Pons (tissue), 1 donor: ENCODE measurements at regions not wholly inside any gene's neighbourhood (a gene's known extent, or its start where the extent isn't known, plus 50 kb on each side); places are given as distances from the start of the nearest gene placed in this dataset.
"Not testable (repeated sequence)": the region's sequence is repeated elsewhere in the genome, so short reads cannot be mapped to it uniquely, and the experiment has no call there.

Experiments used
- DNase-seq: peaks from one replicate; pipeline ENCODE4 v3.0.0-alpha.2; 2016; ENCODE audit warnings: low spot score

DNA sequence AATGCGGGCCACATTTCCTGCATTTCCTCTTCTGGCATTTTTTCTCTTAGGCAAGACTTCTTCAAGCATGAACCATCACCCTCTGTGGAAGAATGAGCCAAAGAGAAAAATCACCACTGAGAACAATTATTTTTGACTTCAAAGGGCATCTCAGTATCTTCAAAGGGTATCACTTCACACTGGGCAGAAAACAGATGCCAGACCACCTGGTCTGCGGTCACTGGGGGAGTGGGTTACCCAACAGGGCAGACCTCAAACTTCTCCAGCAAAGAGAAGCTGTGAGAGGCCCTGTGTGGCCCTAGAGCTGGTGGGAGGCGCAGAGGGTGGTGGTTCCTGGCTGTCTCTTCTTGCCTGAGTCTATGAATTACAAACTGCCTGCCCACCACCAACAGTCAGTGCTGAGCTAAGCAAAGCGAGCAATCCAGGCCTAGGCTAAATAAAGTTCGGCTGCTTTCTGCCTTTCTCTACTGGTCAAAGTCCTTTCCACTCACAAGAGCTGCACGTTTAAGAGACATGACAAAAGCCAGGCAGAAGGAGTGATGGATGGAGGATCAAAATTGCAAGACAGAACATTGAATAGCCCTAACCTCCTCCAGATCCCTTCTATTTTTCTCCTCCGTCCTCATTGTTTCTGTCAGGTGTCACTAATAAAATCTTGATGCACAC lies 602.7 kb upstream of the CDH5 start:
- DNase-seq, result no peak

DNA sequence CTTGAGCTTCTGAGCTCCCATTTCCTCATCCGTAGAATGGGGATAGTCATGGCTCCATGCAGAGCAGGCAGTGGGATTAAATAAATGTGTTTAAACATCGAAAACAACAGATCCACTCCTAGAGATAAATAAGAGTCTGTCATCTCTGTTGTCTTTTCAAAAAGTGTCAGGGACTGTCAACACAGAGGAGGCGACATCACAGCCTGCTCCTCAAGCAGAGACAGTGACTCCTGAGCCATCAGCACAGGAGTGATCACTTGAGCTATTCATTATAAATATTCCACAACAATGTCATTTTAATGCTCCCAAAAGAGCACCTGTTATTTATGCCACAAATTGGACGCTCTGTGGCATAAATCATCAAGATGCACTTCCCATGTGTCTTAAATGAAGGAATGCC lies 605.6 kb upstream of the CDH5 start:
- DNase-seq, result no peak

DNA sequence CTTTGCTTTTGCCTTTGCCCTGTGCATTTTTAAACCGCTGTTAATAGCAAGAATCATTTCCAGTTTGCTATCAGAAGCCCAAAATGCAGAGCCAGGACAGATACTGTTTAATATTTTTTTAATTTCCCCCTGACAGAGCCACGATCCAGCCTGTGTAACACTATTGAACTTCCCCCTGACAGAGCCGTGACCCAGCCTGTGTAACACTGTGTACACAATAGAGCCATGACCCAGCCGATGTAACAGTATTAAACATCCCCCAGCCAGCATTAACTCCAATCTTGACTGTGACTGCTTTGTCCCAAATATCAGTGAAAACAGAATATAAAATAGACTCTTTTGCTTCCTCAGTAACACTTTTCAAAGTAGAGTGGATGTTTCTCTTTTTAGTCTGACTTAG lies 607.9 kb upstream of the CDH5 start:
- DNase-seq, result no peak

DNA sequence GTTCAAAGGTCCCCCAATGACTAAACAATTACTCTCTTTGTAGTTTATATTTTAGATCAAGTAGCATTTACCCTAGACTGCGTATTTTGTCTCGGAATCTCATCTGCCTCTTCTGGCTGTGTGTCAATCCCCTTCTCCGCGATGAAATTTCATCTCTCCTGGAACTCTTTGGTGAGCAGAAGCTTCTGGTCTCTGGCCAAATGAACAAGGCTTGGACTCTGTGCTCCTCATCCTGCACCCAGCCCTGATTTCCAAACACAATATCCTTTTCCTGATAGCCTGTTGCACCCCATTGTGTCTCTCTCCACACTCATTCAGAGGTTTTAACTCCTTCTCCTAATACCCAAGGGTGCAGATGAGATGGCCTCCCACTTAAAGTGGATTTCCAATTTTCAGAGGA lies 609.4 kb upstream of the CDH5 start:
- DNase-seq, result no peak

DNA sequence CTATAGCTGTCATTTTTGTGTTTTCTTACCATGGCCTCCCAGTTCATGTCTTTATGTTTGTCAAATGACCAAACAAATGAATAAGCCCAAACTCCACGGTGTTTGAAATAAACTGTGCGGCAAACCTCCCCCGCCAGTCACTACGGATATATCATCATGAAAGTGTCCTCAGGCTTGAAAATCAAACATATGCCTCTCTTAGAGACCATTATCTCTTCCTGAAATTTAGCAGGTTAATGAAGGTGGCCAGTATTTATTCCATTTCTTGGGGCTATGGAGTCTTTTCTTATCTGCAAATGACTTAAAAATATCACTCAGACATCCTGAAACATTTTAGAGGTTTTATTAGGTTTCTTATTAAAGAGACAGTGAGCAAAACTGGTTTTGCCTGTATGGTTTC lies 610.3 kb upstream of the CDH5 start:
- DNase-seq, result no peak

DNA sequence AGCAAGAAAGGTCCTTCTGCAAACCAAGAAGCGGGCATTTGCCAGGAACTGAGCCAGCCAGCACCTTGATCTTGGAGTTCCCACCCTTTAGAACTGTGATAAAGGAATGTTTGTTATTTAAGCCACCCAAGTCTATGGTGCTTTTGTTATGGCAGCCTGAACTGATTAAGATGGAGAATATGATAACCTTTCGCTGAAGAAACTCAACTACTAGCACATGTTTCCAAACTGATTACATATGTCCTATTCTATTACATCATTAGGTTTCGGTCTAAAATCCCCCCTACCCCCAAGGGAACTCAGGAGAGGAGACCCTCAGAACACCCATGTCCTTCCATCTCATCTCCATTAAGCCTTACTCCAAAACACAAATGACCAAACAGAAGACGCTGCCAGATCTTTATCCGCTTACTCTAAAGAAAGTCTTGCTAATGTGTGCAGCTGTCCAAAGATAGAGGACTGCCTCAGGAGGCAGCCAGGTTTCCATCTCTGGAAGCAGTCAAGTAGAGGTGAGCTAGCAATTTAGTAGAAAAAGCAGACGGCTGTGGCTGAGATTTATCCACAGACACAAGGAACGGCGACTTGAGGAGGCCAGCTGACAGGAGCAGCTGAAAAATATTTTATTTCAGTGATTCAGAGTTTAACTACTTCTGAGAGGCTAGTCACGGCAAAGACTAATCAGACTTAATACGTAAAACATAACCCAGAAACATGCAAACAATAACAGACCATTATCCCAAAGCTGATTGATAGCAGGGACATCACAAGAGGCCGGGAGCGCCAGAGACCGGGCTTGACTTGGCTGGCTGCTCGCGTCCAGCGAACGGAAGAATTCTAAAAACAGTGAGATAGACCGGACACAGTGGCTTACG lies 611.4 kb upstream of the CDH5 start:
- DNase-seq, result no peak

DNA sequence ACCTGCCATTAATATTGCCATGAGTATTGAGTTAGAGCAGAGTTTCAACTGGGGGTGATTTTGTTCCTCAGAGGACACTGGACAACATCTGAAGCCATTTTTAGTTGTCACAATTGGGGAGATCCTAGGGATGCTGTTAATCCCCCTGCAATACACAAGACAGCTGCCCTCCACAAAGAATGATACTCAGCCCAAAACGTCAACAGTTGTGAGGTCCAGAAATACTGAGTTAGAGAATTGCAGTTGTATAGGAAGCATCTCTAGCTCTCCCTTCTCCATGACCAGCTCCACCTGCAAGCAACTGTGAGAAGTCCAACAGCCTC lies 614.0 kb upstream of the CDH5 start:
- DNase-seq, result no peak

DNA sequence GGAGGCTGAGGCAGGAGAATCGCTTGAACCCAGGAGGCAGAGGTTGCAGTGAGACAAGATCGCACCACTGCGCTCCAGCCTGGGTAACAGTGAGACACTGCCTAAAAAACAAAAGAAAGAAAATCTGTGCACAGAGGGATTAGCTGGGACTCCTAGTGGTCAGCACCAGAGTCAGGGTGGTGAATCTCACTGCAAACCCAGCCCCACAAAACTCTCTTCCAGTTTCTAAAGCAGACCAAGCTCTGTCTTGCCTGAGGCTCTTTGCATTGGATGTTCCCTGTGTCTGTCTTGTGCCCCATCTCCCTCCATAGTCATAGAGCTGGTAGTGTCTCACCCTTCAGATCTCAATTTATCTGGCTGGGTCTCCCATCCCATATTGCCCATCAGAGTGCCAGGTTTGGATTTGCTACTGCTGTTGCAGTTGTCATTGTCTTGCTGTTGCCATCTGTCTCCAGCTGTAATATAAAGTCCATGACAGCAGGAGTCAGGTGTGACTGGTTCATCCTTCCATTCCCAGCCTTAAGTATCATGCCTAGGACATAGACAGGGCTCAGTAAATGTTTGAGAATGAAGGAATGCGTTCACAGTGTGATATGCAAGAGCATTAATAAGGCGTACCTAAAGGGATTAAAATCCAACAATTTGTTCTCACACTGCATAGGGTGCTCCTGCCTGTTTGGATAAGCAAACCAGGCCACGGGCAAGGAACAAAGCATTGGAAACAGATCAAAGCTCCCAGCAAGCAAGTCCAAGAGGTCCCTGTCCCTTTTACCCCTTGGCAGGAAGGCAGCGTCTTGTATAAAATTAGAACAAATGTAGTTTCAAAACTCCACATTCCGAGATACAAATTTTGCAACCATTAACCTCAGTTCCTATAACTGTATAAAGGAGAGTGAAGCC lies 614.6 kb upstream of the CDH5 start:
- DNase-seq, result no peak

DNA sequence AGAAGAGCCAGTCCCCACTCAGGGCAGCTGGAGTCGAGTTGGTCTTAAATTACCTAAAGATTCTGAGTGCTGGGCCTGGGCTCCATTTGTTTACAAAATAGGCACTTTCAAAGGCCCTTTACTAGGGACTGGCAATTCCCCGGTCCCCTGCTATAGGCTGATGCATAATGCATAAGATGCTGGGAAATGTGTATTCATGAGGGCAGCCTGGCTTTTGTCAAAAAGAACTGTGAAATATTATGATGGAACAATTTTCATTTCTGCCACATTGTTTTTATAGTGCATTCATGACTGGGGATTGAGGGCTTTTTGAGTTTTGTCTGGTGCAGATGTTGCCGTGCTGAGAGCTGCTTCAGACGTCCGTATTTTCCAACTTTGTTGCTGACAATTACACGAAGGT lies 617.0 kb upstream of the CDH5 start:
- DNase-seq, result no peak

DNA sequence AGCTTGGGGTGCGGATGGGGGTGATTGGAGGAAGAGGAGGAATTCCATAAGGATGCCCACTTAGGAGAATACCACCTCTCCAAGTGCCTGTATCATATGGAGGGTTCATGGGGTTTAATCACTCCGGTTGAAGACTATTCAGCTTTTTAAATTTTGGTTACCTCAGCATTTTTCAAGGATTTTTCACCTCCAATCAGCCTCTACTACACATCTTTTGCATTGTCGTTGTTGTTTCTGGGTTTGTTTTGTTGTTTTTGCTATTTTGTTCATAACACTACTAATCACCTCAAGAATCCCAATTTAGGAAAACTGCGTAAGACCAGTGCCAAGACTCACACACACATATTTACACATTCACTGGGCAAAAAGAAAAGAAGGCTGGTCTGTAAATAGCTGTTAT lies 619.5 kb upstream of the CDH5 start:
- DNase-seq, result no peak

DNA sequence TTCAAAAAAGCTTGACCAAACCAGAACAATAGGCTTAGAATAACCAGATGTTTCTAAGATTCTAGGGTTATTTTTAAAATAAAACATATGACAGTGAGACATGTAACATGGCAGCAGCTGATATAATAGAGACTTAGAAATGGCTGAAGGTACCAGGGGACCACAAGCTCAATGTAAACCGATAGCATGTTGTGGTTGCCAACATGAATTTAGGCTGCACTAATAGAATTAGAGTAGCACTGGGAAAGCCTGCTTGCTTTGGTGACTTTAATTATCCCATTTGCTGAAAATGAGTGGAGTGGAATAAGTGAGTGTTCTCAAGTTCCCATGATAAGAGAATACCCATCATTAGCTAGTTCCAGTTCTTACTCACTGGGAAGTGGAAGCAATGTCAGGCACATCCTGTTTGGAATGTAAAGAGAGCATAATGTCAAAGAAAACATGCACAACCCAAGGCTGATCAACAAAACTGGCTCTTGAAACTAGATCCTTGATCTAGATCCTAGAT lies 621.2 kb upstream of the CDH5 start:
- DNase-seq, result no peak

DNA sequence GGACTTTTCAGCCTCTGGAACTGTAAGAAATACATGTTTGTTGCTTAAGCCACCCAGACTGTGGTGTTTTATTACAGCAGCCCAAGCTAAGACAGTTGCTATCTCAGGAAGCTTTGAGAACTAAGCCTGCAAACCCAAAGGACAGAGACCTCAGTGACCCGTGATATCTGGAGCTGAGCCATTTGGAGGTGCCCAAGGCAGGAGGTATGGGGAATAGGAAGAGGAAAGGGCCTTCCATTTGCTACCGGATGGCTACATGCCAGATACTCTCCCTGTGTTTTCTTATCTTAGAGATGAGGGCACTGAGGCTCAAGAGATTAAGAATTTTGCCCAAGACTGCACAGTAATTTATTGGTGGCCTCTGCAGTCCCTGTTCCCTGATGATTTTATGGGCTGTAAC lies 622.1 kb upstream of the CDH5 start:
- DNase-seq, result no peak

DNA sequence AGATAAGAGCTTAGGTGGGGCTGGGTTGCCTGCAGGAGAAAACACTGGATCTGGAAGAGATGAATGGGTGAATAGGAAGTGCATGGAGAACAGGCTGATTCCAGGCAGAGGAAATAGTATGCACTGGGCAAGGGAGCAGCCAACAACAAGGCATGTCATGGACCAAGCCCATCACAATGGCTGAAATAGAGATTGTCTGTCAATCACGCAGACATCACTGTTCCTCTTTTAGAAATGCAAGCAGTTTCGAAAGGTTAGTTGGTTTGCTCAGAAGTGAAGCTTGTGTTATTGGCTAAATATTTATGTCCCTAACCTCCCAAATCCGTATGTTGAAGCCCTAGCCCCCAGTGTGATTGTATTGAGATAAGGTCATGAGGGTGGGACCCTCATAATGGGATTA lies 621.7 kb upstream of the CDH11 start:
- DNase-seq, result no peak

DNA sequence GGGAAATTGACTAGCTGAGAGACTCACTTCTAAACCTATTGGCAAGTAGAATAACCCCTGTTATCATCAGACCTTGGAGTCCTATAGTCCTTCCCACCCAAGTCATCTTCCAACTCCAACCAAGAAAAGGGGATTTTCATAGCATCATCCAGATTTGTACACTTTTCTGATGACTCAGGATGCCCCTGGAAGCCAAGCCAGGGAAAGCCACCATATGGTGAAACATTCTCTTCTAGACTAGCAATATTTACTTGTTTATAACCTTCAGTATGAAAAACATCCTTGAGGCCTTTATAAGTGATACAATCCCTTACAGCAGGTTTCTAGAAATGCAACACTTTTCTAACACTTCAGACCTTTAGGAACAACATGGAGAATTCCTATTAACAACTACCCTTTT lies 618.8 kb upstream of the CDH11 start:
- DNase-seq, result no peak

DNA sequence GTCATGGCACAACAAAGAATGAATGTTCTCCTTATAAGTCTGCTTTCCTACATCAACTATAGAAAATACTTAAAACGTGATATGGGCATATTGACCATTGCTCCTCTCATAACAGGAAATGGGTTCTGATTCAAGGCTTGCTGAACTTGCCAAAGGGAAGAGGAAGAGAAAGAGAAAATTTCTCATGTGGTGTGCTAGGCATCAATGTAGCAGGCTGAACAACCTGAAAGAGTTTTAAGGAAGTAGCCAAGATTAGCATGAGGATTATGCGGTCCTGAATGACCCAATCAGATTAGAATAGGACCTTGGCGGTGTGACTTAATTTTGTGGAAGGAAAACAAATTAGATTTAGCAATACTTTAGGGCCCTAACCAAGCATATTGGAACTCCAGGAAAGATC lies 617.7 kb upstream of the CDH11 start:
- DNase-seq, result peak; percentile 55

DNA sequence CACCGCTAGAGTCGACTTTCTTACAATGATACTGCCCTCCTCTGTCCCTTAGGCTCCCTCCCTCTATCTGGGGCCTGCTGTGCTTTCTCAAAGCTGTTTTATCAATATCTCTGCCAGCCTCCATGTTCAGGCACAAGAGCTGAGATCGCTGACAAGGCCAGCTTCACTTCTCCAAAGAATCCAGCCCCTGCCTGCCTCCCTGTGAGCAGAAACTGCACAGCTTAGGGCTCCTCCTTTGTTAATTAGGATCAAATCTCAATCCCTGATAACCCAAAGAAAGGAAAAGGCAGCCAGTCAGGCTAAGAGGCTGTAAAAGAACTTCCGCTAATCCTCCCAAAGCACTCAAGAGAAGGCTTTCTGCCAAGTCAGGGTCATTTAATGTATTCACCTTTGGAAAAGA lies 616.0 kb upstream of the CDH11 start:
- DNase-seq, result no peak

DNA sequence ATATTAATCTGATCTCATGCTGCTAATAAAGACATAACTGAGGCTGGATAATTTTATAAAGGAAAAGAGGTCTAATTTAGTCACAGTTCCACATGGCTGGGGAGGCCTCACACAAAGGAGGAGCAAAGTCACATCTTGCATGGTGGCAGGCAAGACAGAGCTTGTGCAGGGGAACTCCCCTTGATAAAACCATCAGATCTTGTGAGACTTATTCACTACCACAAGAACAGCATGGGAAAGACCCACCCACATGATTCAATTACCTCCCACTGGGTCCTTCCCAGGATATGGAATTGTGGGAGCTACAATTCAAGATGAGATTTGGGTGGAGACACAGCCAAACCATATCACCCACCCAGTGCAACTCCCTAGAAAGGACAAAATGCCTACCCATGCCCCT lies 613.8 kb upstream of the CDH11 start:
- not testable (repeated sequence) for DNase-seq

DNA sequence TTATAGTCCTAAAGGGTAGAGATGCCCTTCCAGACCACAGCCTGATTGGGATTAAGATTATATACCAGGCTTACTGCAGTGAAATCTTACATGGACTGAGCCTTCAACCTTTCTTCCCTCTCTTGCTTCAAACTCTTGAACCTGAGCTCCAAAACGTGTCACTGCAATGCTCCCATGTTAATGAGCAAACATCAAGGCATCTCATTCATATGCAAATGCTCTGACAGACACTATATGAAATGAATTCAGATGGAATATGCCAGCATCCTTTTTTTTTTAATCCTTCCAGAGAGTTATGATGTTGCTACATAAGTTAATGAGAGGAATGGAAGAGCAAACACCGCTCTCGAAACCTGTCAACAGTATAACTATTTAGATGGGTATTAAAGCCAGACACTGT lies 611.9 kb upstream of the CDH11 start:
- DNase-seq, result no peak

DNA sequence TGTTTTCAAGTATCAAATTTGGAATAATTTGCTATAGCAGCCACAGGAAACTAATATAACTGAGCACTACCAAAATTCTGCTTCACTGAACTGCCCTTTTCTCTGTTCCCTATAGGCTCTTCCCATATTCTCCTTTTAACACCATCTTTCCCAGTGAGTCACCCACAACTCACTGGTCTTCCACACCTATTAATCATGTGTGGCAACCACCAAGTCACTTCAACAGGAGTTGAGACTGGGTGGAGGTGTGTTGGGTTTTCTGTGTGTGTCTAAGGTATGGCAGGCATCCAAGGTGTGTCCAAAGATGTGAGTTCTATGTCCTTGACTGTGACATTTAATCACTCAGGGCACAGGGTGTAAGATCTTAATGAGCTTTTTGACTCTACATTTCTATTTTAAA lies 610.0 kb upstream of the CDH11 start:
- no peak for DNase-seq

DNA sequence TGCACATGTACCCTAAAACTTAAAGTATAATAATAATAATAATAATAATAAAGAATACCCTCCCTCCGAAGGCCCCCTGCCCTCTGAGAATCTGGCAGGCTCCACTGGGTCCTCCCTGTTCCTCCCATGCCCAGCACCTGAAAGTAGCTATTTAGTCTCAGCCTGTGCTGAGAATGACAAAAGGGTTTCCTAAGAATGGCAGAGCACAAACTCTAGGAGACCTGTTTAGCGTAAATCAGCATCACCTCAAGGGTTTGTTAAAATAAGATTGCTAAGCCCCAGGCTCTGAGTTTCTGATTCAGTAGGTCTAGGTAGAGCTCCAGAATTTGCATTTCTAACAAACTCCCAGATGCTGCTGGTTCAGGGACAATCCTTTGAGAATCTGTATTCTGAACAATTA lies 606.8 kb upstream of the CDH11 start:
- DNase-seq, result no peak

DNA sequence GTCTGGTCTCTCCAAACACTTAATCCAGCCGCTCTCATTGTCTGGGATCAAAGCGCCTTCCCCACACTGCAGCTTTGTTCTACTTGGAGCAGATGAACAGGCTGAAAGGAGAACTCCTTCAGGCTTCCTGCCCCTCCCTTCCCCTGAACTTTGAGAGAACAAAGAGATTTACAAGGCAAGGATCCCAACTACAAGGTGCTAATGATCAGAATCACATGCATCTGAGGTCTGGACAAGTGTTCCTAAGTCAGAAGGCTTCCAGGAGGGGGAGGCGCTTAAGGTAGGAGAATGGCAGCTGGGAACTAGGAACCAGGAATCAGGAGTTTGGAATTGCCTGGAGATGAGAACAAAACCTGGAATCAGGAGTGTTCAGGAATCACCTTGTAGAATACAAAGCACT lies 606.3 kb upstream of the CDH11 start:
- no peak for DNase-seq

DNA sequence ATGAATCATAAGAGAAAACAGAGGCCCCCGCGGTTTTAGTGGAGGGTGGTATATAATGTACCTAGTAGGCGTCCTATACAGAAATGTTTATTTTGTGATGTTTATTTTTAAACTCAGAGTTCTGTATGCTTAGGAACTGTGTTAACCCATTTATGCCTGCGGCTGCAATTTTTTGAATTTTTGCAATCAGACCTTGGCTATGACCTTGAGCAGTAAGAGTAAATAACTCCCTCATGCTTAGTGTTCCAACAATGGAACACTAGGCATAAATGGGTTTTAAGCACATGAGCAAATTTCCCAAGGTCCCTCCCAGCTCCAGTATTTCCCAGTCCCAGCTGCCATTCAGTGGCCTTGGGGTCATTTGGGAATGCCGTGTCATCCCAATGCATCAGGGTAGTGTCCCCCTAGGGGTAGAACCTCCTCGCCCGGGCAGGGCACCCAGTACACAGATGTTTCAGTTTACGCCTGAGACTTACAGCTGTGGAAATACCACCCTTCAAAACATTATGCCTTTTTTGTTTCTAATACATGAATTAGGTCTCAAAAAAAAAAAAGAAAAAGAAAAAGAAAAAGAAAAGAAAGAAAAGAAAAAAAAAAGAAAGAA lies 605.8 kb upstream of the CDH11 start:
- no peak for DNase-seq
